Fibroblast of skin of back (primary cell): ENCODE measurements at regions not wholly inside any gene's neighbourhood (a gene's known extent, or its start where the extent isn't known, plus 50 kb on each side); places are given as distances from the start of the nearest gene placed in this dataset.

ENCODE experiments used
- DNase-seq: peaks from one replicate; pipeline ENCODE4 v3.0.0-alpha.2; 2013

GRCh38 chr2:3060049-3060448, 317.6 kb downstream of the EIPR1 start:
- DNase-seq: no peak

- no peak for DNase-seq
These were observed 318.3 kb downstream of the EIPR1 start for GRCh38 chr2:3059141-3059925.

- no peak for DNase-seq
These were observed 323.6 kb downstream of the EIPR1 start for GRCh38 chr2:3054066-3054465.

GRCh38 chr2:3051266-3051665, 326.4 kb downstream of the EIPR1 start:
- no peak for DNase-seq

GRCh38 chr2:3046170-3046865, 331.3 kb downstream of the EIPR1 start:
- DNase-seq: no peak

- DNase-seq: no peak
These were observed 332.2 kb downstream of the EIPR1 start for GRCh38 chr2:3045318-3045921.

GRCh38 chr2:3044587-3045317, 332.9 kb downstream of the EIPR1 start:
- DNase-seq: no peak

DNA sequence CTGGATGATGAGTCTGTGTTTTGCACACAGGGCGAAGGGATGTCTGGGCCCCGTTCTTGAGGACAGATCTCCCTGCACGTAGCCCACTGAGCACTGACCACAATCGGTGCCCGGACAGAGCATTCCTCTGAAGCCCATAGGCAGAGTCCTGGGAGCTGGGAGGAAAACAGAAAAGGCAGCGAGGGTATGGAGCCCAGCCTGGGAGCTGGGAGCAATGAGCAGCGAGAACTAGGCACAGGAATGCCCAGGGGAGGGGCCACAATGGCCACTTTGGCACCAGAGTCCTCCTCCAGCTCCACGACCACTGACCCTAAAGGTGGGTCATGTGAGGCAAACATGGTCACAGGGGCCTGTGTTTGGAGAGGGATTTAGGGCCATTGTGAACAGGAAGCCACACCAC, 333.9 kb downstream of the EIPR1 start:
- no peak for DNase-seq

DNA sequence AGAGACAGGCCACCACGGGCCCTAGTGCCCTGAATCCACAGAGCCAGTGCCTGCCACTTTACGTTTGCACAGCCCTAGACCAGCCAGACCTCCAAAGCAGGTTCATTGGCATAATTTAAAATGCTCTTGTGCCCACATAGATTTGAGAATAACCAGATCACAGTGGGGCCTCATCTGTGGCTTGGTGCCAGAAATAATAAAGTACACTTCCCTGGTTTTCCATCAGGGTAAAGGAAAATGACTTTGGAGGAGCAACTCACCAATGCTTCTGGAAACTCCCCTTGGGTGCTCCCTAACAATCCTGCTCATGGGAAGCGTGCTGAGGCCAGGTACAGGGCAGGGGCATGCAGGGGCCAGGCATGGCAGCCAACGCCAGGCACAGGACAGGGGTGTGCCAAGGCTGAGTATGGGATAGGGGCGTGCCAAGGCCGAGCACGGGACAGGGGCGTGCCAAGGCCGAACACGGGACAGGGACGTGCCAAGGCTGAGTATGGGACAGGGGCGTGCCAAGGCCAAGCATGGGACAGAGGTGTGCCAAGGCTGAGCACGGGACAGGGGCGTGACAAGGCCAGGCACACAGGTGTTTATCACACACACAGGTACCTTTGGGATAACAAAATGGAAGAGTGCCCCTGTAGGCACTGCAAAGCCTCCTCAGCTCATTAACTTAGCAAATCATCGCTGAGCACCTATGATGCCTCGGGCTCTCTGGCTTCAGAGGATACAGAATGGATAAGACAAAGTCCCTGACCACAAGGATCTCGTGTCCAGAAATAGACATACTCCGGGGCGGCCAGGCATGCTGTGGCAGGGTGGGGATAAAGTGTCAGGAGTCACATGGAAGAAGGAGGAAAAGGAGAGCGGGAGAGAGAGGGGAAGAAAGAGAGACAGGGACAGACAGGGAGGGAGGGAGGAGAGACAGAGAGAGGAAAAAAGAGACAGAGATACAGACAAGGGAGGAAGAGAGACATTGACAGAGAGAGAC, 334.7 kb downstream of the EIPR1 start:
- no peak for DNase-seq

GRCh38 chr2:3041841-3042600, 335.6 kb downstream of the EIPR1 start:
- DNase-seq: no peak

DNA sequence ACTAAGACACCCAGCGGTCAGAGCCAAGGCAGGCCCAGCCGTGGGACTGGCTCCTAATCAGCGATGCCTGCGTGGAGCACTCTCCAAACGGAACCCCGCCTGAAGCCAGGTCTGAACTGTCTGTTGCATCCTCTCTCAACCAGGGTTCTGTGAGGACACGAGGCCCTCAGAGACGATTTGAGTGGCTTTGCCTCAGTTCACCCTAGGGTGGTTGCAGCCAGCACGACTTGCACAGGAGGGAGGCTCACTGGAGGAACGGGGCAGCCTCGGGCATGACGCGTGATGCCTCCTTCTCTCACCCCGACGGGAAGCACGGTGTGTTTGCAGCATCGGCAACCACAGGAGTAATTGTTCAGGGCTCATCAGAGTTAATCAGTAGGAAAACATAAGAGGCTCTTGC, 336.4 kb downstream of the EIPR1 start:
- no peak for DNase-seq

- DNase-seq: peak; percentile 2
These were observed 337.0 kb downstream of the EIPR1 start for GRCh38 chr2:3040496-3041140.

- no peak for DNase-seq
These were observed 337.6 kb downstream of the EIPR1 start for GRCh38 chr2:3040066-3040428.

DNA sequence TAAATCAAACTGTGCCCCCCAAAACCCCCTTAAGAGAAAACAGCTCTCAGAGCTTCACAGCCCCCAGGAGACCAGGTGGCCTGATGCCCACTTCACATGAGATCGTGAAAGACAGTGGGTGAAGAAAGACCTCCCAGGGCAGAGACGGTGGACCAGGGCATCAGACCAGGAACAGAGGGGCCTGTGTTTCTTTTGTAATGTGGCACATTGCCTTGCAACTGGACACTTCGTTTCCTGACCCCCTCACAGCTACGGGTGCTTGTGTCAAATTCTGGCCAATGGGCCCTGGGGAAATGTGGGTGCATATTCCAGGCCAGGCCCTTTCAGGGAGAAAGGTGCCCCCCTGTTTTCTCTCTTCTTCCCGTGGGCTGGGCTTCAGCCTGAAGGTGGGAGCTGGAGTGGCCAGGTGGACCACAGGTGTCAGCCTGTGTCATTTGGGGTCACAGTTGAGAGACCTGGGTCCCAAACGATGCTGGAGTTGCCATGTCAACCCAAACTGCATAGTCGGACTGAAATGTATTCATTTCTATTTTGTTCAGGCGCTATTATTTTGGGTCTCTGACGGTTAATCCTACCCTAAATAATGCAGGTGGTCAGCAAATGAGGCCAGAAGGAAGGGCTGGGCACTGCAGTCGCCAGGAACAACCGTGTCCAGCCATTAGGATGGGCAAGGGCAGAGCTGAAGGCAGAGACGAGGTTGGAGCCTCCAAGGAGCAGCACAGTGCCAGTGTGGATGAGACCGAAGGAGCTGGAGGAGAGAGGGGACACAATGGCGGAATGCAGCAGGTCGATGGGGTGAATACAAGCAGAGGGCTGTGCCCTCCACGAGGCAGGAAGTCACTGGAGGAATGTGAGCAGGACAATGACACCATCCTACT, 338.2 kb downstream of the EIPR1 start:
- no peak for DNase-seq

DNA sequence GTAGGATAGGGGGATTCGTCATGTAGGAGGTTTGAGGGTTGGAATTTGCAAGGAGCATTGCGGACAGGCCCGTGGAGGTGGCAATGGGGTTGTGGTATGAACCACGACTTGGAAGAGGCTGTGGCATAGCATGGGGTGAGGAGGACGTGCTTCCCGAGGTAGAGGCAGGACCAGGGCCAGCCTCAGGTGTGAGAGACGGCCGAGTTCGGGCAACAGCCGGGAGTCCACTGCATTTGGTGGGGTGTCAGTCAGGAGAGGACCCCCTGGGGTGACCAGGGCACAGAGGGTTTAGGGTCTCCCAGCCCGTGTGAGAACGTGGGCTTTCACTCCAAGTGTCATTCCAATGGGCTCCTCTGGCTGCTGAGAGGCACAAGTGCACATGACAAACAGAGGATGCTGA, 339.0 kb downstream of the EIPR1 start:
- no peak for DNase-seq

- no peak for DNase-seq
These were observed 340.1 kb downstream of the EIPR1 start for GRCh38 chr2:3037196-3038194.

DNA sequence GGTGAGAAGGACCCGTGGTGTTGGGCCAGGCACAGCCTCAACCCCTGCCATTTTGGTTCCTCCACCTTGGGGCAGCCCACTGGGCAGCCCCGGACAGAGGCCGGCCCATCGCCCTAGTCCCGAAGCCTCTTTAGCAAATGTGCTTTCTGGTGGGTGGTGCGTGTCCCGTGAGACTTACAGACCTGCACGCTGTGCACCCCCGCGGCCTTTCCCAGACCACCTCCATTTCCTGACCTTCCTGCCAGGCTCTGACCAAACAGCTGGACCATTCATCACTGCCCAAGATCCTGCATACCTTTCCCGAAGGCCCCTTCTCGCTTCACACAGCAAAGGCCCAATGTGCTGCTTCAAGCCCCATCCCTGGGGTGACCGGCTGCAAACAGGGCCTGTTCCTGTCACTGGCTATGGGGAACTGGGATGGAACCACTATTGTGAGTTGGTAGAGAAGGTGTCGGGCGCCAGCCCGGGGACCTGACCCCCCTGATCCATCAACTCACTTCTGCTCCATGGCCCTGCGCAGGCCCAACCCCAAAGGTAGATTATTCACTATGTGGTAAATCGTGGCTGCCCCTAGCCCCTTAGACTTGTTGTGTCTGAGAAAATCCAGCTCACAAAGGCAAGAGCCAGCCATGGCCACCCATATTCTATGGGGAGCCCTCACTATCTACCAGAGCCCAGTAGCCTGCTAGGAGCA, 341.0 kb downstream of the EIPR1 start:
- no peak for DNase-seq
